Skeletal muscle tissue (tissue), 3 donors: ENCODE measurements at regions not wholly inside any gene's neighbourhood (a gene's known extent, or its start where the extent isn't known, plus 50 kb on each side); places are given as distances from the start of the nearest gene placed in this dataset.
A peak's percentile ranks its signal among the peaks of the same experiment; 100 is the strongest.

ENCODE experiments used
- H3K27ac ChIP-seq: one replicate; pipeline ENCODE4 v1.7.0; 2013; ENCODE audit warnings: mild to moderate bottlenecking, low read depth, low read length, inconsistent platforms
- H3K27me3 ChIP-seq, 3 donors: one replicate each; pipeline ENCODE4 v1.7.0; 2013; ENCODE audit warnings: low read length in 3 of 3; ENCODE audit not compliant: control insufficient read depth in 3 of 3, insufficient read depth in 3 of 3
- H3K36me3 ChIP-seq, 3 donors: one replicate each; pipeline ENCODE4 v1.7.0; 2013; ENCODE audit warnings: low read length in 3 of 3; ENCODE audit not compliant: control insufficient read depth in 3 of 3, insufficient read depth in 3 of 3
- H3K4me1 ChIP-seq, 3 donors: one replicate each; pipeline ENCODE4 v1.7.0; 2013; ENCODE audit warnings: low read length in 3 of 3, mild to moderate bottlenecking in 3 of 3; ENCODE audit not compliant: control insufficient read depth in 3 of 3, insufficient read depth in 3 of 3
- H3K4me3 ChIP-seq, 3 donors: one replicate each; pipeline ENCODE4 v1.7.0; 2013; ENCODE audit warnings: low read length in 3 of 3
- H3K9ac ChIP-seq, 3 donors: one replicate each; pipeline ENCODE4 v1.7.0; 2013; ENCODE audit warnings: low read length in 3 of 3, mild to moderate bottlenecking in 3 of 3, moderate library complexity in 2 of 3, low read depth in 1 of 3
- H3K9me3 ChIP-seq, 3 donors: one replicate each; pipeline ENCODE4 v1.7.0; 2013; ENCODE audit warnings: low read length in 3 of 3; ENCODE audit not compliant: control insufficient read depth in 3 of 3
- donor health status: Osteomylitis.

- H3K4me1 ChIP-seq = no peaks in the 10 kb centered on the region
- no peaks in the 10 kb centered on the region for H3K27me3 ChIP-seq
- H3K9me3 ChIP-seq = no peaks in the 10 kb centered on the region
- H3K9ac ChIP-seq = no peak overlapping the region
- no peak overlapping the region for H3K4me3 ChIP-seq
- H3K36me3 ChIP-seq = no peaks in the 10 kb centered on the region
- no peak overlapping the region for H3K27ac ChIP-seq
Measured at GRCh38 chr6:121759370-121759769, 323.9 kb downstream of the GJA1 start.

DNA sequence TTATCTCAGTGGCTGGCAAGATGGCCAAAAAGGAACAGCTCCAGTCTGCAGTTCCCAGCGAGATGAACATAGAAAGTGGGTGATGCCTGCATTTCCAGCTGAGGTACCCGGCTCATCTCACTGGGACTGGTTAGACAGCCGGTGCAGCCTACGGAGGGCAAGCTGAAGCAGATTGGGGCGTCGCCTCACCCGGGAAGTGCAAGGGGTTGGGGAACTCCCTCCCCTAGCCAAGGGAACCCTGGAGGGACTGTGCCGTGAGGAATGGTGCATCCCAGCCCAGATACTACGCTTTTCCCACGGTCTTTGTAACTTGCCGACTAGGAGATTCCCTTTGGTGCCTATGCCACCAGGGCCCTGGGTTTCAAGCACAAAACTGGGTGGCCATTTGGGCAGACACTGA is 324.7 kb downstream of the GJA1 start:
- Histone ChIP-seq H3K4me1 (no peaks in the 10 kb centered on the region), H3K9ac (no peak overlapping the region), H3K9me3 (no peaks in the 10 kb centered on the region), H3K27ac (no peak overlapping the region), H3K4me3 (no peak overlapping the region), H3K36me3 (no peaks in the 10 kb centered on the region), H3K27me3 (no peaks in the 10 kb centered on the region)

GRCh38 chr6:121760745-121761144 is 325.3 kb downstream of the GJA1 start:
- Histone ChIP-seq H3K4me3 (no peak overlapping the region), H3K9me3 (no peaks in the 10 kb centered on the region), H3K27me3 (no peaks in the 10 kb centered on the region), H3K9ac (no peak overlapping the region), H3K36me3 (no peaks in the 10 kb centered on the region), H3K4me1 (no peaks in the 10 kb centered on the region), H3K27ac (no peak overlapping the region)

DNA sequence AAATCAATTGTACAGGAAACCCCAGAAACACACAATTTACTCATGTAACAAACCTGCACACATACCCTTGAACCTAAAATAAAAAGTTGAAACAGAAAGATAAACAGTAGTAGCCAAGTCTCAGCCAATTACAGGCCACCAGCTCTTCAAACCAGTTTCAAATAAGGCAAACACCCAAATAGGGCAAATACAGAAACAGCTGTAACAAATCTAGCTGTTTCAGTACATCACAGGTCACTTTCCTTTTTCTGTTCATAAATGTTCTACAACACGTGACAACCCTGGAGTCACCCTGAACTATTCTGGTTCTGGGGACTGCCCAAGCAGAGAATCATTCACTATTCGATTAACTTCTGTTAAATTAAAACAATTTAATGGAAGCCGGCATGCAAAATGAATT is 329.0 kb downstream of the GJA1 start:
- Histone ChIP-seq H3K9me3 (no peaks in the 10 kb centered on the region), H3K27me3 (no peaks in the 10 kb centered on the region), H3K9ac (no peak overlapping the region), H3K36me3 (no peaks in the 10 kb centered on the region), H3K27ac (no peak overlapping the region), H3K4me1 (no peaks in the 10 kb centered on the region), H3K4me3 (no peak overlapping the region)

- no peaks in the 10 kb centered on the region for H3K27me3 ChIP-seq
- no peaks in the 10 kb centered on the region for H3K4me1 ChIP-seq
- H3K27ac ChIP-seq = no peak overlapping the region
- H3K4me3 ChIP-seq = no peak overlapping the region
- no peaks in the 10 kb centered on the region for H3K9me3 ChIP-seq
- no peak overlapping the region for H3K9ac ChIP-seq
- H3K36me3 ChIP-seq = no peaks in the 10 kb centered on the region
Measured at GRCh38 chr6:121765060-121765459, 329.6 kb downstream of the GJA1 start.

GRCh38 chr6:121767211-121767610 is 331.8 kb downstream of the GJA1 start:
- Histone ChIP-seq H3K27ac (no peak overlapping the region), H3K36me3 (no peaks in the 10 kb centered on the region), H3K9me3 (no peaks in the 10 kb centered on the region), H3K4me3 (peak overlapping the region in 1 of 3 donors; percentile 44), H3K27me3 (no peaks in the 10 kb centered on the region), H3K9ac (no peak overlapping the region), H3K4me1 (peaks cover 0 to under 1% (median 0%) of the 10 kb centered on the region in 3 donors)

DNA sequence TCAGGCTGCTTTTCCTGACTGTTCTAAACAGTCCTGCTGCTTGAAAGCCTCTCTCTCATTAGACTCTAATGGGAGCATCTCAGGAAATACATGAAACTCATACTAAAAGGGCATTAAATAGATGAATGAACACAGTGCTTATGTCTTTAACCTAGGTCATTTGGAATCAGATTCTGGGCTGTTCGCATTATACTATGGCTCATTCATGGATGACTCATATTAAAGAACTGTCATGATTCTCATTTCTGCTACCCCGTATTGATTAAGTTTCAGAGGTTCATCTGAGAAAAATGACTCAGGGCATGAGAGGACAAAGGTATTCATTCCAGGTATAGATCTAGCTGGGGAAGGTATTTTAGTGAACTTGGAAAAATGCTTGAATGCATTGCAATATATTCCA is 335.5 kb downstream of the GJA1 start:
- Histone ChIP-seq H3K9me3 (no peaks in the 10 kb centered on the region), H3K36me3 (no peaks in the 10 kb centered on the region), H3K4me3 (no peak overlapping the region), H3K4me1 (peaks cover 0 to 3% (median 2%) of the 10 kb centered on the region in 3 donors), H3K9ac (no peak overlapping the region), H3K27me3 (no peaks in the 10 kb centered on the region), H3K27ac (no peak overlapping the region)

- no peak overlapping the region for H3K27ac ChIP-seq
- H3K36me3 ChIP-seq = no peaks in the 10 kb centered on the region
- no peaks in the 10 kb centered on the region for H3K9me3 ChIP-seq
- no peaks in the 10 kb centered on the region for H3K27me3 ChIP-seq
- H3K4me3 ChIP-seq = no peak overlapping the region
- peaks cover 0 to 3% (median 2%) of the 10 kb centered on the region in 3 donors for H3K4me1 ChIP-seq
- no peak overlapping the region for H3K9ac ChIP-seq
Measured at GRCh38 chr6:121771937-121772720, 336.7 kb downstream of the GJA1 start.

GRCh38 chr6:121776054-121776453 is 340.6 kb downstream of the GJA1 start:
- H3K9me3 ChIP-seq = no peaks in the 10 kb centered on the region
- no peaks in the 10 kb centered on the region for H3K27me3 ChIP-seq
- no peak overlapping the region for H3K27ac ChIP-seq
- no peaks in the 10 kb centered on the region for H3K36me3 ChIP-seq
- no peak overlapping the region for H3K4me3 ChIP-seq
- no peak overlapping the region for H3K9ac ChIP-seq
- peaks cover 13 to 18% (median 13%) of the 10 kb centered on the region in 3 donors for H3K4me1 ChIP-seq

GRCh38 chr6:121780325-121781321 is 345.2 kb downstream of the GJA1 start:
- H3K4me3 ChIP-seq = peak overlapping the region in 2 of 3 donors; percentile 5 to 18
- H3K9ac ChIP-seq = peak overlapping the region in 1 of 3 donors; percentile 54
- H3K4me1 ChIP-seq = peaks cover 10 to 22% (median 14%) of the 10 kb centered on the region in 3 donors
- no peaks in the 10 kb centered on the region for H3K36me3 ChIP-seq
- H3K27me3 ChIP-seq = no peaks in the 10 kb centered on the region
- no peaks in the 10 kb centered on the region for H3K9me3 ChIP-seq
- H3K27ac ChIP-seq = peak overlapping the region; percentile 94
